OCI-M1 (cell line): ENCODE measurements at regions not wholly inside any gene's neighbourhood (a gene's known extent, or its start where the extent isn't known, plus 50 kb on each side); places are given as distances from the start of the nearest gene placed in this dataset.
"Not testable (repeated sequence)": the region's sequence is repeated elsewhere in the genome, so short reads cannot be mapped to it uniquely, and the experiment has no call there.

Experiments used
- DNase-seq: peaks from one replicate; lab custom pipeline; 2025; lab: John Stamatoyannopoulos, UW

GRCh38 chr3:181609030-181609767 is 102.5 kb upstream of the SOX2 start:
- DNase-seq: no peak

- DNase-seq: no peak
These were observed 107.5 kb upstream of the SOX2 start for GRCh38 chr3:181604267-181604666.

DNA sequence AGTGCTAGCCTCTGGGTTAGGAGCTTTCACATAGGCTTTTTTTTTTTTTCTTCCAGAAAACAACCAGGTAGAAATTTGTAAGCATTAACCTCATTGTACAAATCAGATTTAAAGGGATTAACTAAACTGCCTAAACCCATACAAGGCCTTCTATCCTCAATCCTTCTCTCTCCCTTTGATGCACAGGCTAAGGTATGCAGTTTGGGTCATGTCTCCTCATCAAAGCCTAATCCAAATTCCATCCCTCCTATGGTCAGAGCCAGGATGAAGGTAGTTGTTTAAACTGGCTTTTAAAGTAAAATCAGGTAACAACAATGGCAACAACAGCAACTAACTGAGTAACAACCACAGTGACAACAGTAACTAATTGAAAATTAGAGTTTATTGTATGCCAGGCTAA is 115.6 kb upstream of the SOX2 start:
- DNase-seq: no peak

GRCh38 chr3:181590939-181591338 is 120.8 kb upstream of the SOX2 start:
- not testable (repeated sequence) for DNase-seq

GRCh38 chr3:181582619-181583018 is 129.1 kb upstream of the SOX2 start:
- no peak for DNase-seq

GRCh38 chr3:181581656-181582055 is 130.1 kb upstream of the SOX2 start:
- no peak for DNase-seq

- DNase-seq: no peak
These were observed 133.0 kb upstream of the SOX2 start for GRCh38 chr3:181578743-181579142.

DNA sequence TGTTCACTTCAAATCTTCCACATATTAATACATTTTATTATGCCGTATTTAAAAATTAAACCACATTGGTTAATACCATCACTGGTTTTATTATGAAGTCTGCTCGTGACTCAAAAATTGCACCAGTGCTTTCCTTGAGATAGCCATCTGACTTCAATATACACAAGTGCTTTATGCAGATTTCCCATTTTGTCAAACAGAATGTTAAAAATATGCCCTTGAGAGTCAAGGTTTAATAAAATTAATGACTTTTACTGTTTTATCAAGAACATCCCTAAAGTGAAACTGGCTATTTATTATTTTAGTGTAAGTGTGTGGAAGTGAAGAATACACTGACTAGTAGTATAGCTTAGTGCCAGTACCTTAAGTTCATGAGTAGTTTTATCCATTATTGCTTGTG is 139.3 kb upstream of the SOX2 start:
- DNase-seq: no peak

- DNase-seq: no peak
These were observed 141.3 kb upstream of the SOX2 start for GRCh38 chr3:181570472-181570871.

- DNase-seq: no peak
These were observed 142.3 kb upstream of the SOX2 start for GRCh38 chr3:181569356-181569940.

- no peak for DNase-seq
These were observed 143.0 kb upstream of the SOX2 start for GRCh38 chr3:181568693-181569092.

DNA sequence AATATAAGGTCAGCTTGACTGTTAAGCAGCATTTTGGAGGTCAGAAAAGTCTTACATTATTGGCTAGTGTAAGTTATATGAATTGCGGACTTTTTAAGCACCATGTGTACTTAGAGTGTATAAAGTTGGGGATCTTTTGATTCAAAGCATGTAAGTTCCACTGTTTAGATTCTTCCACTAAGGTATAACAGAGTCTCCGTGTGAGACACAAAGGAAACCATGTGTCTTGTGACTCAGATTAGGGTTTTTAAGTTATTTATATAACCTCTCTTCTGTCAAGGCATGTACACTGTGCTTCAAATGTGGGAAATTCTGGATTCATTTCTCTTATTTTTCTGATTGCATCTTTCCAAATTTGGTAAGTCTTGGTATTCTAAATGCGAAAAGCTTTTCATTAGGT is 143.5 kb upstream of the SOX2 start:
- DNase-seq: no peak

GRCh38 chr3:181567311-181568075 is 144.2 kb upstream of the SOX2 start:
- no peak for DNase-seq

DNA sequence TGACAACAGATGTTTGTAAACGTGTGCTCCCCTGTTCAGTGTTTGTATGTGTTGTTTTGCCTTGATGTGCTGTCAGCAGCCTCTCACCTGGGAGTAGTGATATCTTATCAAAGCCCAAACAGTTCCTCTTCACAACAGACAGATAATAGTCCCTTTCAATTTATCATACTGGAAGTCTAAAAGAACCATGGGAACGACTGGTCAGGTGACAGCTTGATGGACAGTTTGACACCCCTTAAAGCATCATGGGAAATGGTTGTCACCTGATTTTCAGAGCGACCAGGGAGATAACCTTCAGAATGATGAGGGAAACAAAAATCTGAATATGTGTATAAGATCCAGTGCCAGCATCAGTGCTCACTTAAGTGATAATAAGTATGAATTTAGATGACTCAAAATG is 146.3 kb upstream of the SOX2 start:
- DNase-seq: no peak

DNA sequence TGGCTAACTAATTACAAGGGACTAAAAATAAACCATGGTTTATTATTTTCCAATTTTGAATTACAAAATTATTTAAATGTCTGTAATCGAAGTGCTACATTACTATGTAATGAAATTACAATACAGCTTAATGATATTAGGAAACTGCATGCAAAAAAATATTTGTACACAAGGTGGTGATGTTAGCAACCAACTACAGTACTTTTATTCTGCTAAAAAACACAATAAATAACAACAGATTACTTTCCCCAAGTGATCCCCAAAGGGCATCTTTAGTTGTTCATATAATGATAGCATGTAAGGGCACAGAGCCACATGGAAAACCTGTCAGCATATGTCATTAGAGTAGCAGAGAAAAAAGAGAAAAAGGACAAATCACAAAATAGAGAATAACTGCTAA is 147.5 kb upstream of the SOX2 start:
- DNase-seq: no peak

GRCh38 chr3:181561139-181562031 is 150.3 kb upstream of the SOX2 start:
- no peak for DNase-seq

DNA sequence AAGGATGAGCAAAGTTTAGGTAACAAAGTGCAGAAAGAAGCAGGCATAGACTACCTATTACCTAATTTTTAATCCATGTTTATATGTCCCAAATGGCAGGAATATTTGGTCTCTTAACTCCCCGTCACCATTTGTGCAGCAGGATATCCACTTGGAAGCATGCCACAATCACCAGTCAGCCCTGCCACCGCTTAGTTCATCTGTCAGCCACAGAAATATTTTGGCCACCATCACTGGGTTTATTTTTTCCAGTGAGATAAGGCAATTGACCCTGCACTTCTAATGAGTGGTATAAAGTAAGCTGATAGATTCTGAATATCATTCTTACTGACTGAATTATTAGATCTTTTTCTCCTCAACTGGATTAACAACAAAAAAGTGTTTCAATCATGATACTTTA is 152.9 kb upstream of the SOX2 start:
- no peak for DNase-seq

DNA sequence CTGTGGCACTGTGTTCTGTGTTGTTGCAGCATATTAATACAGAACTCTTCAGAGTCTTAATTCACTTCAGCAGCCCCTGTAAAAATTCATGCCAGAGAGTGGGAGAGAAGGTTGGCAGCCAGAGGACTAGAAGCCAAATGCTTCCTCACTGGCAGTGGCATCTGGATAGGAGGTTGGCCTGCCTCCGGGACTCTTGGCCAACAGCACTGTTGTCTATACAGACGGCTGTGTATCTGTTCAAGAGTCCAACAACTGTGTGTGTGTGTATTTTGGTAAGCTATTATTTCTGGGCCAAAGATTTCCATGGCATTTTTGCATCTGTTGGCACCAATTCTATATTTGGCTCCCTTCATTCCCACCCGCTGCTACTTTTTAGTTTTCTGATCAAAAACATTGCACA is 156.0 kb upstream of the SOX2 start:
- DNase-seq: no peak

DNA sequence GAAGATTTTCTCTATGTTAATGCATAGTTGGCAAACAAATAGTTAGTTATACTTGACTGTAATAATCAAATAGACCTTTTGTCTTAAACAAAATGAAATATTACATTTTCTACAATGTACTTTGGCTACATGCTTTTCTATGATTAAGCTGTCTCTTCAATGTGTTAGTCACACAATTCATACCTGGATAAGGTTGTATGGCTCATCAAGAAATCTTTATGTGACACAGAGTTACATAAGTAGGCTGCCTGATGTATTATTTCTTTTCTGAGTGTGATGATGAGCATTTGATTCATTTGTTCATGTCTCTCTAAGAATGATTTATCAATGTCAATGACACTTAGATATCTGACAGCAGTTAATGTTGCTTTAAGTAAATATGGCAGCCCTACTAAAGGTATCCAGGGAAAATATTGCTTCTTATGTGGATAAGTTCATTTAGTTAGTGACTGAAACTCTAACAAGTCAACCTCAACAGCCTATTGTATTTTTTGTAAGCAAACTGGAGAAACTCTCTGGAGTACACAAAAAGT is 157.4 kb upstream of the SOX2 start:
- no peak for DNase-seq

GRCh38 chr3:181549266-181549665 is 162.5 kb upstream of the SOX2 start:
- peak; percentile 9 for DNase-seq

DNA sequence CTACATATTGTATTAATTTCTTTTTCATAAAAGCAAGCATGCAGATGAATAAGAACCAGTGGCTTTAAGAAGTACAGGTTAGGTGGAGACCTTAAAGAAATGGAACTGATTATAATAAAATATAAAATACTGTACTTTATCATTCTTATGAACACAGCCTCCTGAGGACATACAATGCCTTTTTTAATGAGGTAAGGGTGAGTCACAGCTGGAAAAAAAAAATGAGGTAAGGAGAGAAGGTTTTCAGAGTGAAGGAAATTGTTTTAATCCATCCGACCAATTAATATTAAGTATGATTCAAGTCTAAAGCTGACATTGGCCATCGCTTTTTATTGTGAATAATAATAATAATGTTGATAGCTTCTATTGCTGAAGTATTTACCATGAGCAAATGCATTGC is 170.3 kb upstream of the SOX2 start:
- DNase-seq: no peak

DNA sequence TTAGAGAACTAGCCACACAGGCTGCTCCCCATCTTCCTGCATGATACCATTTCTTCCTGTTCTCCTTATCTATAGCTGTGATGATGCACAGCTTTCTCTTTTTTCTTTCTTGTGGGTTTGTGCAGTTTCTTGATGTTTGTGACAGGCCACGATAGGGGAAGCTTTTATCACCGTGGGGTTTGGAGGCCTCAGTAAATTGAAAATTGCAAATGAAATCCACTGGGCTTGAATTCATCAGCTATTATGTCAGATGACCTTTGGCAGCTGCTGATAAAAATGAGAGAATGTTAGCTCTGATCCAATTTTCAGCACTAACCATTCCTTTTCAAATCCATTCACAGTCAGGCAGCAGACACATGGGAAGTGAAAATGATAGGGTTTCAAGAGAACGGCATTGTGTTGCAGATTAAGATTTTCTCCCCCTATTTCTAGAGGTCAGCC is 176.9 kb upstream of the SOX2 start:
- peak; percentile 82 for DNase-seq
